A673 (cell line): ENCODE measurements at regions not wholly inside any gene's neighbourhood (a gene's known extent, or its start where the extent isn't known, plus 50 kb on each side); places are given as distances from the start of the nearest gene placed in this dataset.
A peak's percentile ranks its signal among the peaks of the same experiment; 100 is the strongest.

ENCODE experiments used
- BruUV-seq: library from RNA; stranded (reverse); fragments of 400-500 nt; replicated peaks from 2 replicates; lab custom pipeline; 2021; lab: Mats Ljungman, UMichigan
- CTCF ChIA-PET: fragments of 300-600 bp; sonication (Branson Sonifier 250); formaldehyde crosslinking; loops from one replicate; lab custom pipeline; 2022; ENCODE audit warnings: antibody characterized with exemption; lab: Charles Lee
- POLR2A ChIA-PET: fragments of 300-600 bp; sonication (Branson Sonifier 250); formaldehyde crosslinking; loops from one replicate; lab custom pipeline; 2022; ENCODE audit warnings: antibody characterized with exemption; ENCODE audit not compliant: low non-redundant PET; lab: Charles Lee
- DNase-seq: peaks from one replicate; pipeline ENCODE4 v3.0.0-alpha.2; 2015; ENCODE audit warnings: low spot score
- H3K27ac ChIP-seq: fragments of 200-600 bp; sonication (generic); 2 replicates; pipeline ENCODE4 v1.5.1; 2016; ENCODE audit warnings: mixed run types, low read depth, mild to moderate bottlenecking, mixed read lengths, antibody characterized with exemption, low read length; ENCODE audit not compliant: poor library complexity, severe bottlenecking
- H3K27me3 ChIP-seq: fragments of 200-600 bp; sonication (generic); replicated peaks from 2 replicates; pipeline ENCODE4 v1.6.1; 2017; ENCODE audit warnings: mixed run types, low read depth, mild to moderate bottlenecking, mixed read lengths, antibody characterized with exemption, low read length; ENCODE audit not compliant: insufficient read depth, poor library complexity
- H3K36me3 ChIP-seq: fragments of 200-600 bp; sonication (generic); 2 replicates; pipeline ENCODE4 v1.6.1; 2016; ENCODE audit warnings: mixed run types, mild to moderate bottlenecking, mixed read lengths, antibody characterized with exemption, low read length; ENCODE audit not compliant: insufficient read depth, poor library complexity, severe bottlenecking
- H3K4me1 ChIP-seq: fragments of 200-600 bp; sonication (generic); 2 replicates; pipeline ENCODE4 v1.6.1; 2017; ENCODE audit warnings: mixed run types, mild to moderate bottlenecking, mixed read lengths, antibody characterized with exemption, low read length; ENCODE audit not compliant: insufficient read depth, poor library complexity, severe bottlenecking
- H3K4me3 ChIP-seq: fragments of 200-600 bp; sonication (generic); 2 replicates; pipeline ENCODE4 v1.5.1; 2016; ENCODE audit warnings: low read depth, mixed run types, mild to moderate bottlenecking, mixed read lengths, low read length; ENCODE audit not compliant: poor library complexity, severe bottlenecking
- H3K9me3 ChIP-seq: fragments of 200-600 bp; sonication (generic); 2 replicates; pipeline ENCODE4 v1.6.1; 2016; ENCODE audit warnings: mixed run types, low read depth, mild to moderate bottlenecking, mixed read lengths, antibody characterized with exemption, low read length; ENCODE audit not compliant: poor library complexity, severe bottlenecking
- EZH2 ChIP-seq: fragments of 200-600 bp; sonication (generic); IDR thresholded peaks from 2 replicates; pipeline ENCODE4 v1.6.1; 2017; ENCODE audit warnings: borderline replicate concordance, low read depth, mild to moderate bottlenecking, mixed read lengths, antibody characterized with exemption, low read length; ENCODE audit not compliant: poor library complexity, severe bottlenecking
- intact Hi-C: fragments of 100-400 bp; cut with micrococcal nuclease; formaldehyde crosslinking; loops from one replicate; pipeline ENCODE4 v1.10.0; 2022; ENCODE audit not compliant: unreplicated experiment
- TF ChIP-seq, protein P1 (sequence below): fragments of 300-800, 200-600 bp; sonication (generic); conservative IDR thresholded peaks from 2 replicates; pipeline ENCODE4 v1.5.1; 2017; ENCODE audit warnings: low read depth, mild to moderate bottlenecking, antibody characterized with exemption, low read length, moderate library complexity, mixed read lengths

- CTCF ChIA-PET: no interaction called here
- TF ChIP-seq, protein P1, sequence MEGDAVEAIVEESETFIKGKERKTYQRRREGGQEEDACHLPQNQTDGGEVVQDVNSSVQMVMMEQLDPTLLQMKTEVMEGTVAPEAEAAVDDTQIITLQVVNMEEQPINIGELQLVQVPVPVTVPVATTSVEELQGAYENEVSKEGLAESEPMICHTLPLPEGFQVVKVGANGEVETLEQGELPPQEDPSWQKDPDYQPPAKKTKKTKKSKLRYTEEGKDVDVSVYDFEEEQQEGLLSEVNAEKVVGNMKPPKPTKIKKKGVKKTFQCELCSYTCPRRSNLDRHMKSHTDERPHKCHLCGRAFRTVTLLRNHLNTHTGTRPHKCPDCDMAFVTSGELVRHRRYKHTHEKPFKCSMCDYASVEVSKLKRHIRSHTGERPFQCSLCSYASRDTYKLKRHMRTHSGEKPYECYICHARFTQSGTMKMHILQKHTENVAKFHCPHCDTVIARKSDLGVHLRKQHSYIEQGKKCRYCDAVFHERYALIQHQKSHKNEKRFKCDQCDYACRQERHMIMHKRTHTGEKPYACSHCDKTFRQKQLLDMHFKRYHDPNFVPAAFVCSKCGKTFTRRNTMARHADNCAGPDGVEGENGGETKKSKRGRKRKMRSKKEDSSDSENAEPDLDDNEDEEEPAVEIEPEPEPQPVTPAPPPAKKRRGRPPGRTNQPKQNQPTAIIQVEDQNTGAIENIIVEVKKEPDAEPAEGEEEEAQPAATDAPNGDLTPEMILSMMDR: no peak
- TF ChIP-seq EZH2: no peak
Observed at GRCh38 chr11:112614605-112615004, 346.6 kb upstream of the NCAM1 start.

GRCh38 chr11:112615238-112615637 is 346.0 kb upstream of the NCAM1 start:
- intact Hi-C loops: no loop called here
- Histone ChIP-seq H3K4me3 (no peak overlapping the region), H3K36me3 (no peaks in the 10 kb centered on the region), H3K27ac (no peak overlapping the region), H3K27me3 (no peaks in the 10 kb centered on the region), H3K4me1 (peaks cover 45% of the 10 kb centered on the region), H3K9me3 (no peaks in the 10 kb centered on the region)
- TF ChIP-seq EZH2: no peak
- TF ChIP-seq, protein P1: no peak
- BruUV-seq: no TSS peak
- ChIA-PET CTCF (no interaction called here), POLR2A (no interaction called here)
- DNase-seq: no peak

More at GRCh38 chr11:112614605-112615004, 346.6 kb upstream of the NCAM1 start:
- POLR2A ChIA-PET: no interaction called here
- intact Hi-C loops: loop anchor here (5.0 kb wide), 1 partner anchor 168 kb away; no protein-coding TSS in a partner anchor
- no peak for DNase-seq
- Histone ChIP-seq H3K4me3 (no peak overlapping the region), H3K27me3 (no peaks in the 10 kb centered on the region), H3K27ac (peak overlapping the region; percentile 4), H3K4me1 (peaks cover 47% of the 10 kb centered on the region), H3K36me3 (no peaks in the 10 kb centered on the region), H3K9me3 (no peaks in the 10 kb centered on the region)
- no TSS peak for BruUV-seq

GRCh38 chr11:112615891-112616290 is 345.3 kb upstream of the NCAM1 start:
- peaks cover 39% of the 10 kb centered on the region for H3K4me1 ChIP-seq
- no peaks in the 10 kb centered on the region for H3K27me3 ChIP-seq
- intact Hi-C loops: no loop called here
- no TSS peak for BruUV-seq
- no peaks in the 10 kb centered on the region for H3K36me3 ChIP-seq
- H3K4me3 ChIP-seq: no peak overlapping the region
- TF ChIP-seq, protein P1: no peak
- TF ChIP-seq EZH2: no peak
- POLR2A ChIA-PET: no interaction called here
- no peak for DNase-seq
- H3K9me3 ChIP-seq: no peaks in the 10 kb centered on the region
- CTCF ChIA-PET: no interaction called here
- no peak overlapping the region for H3K27ac ChIP-seq
